ENCODE measurements at regions not wholly inside any gene's neighbourhood (a gene's known extent, or its start where the extent isn't known, plus 50 kb on each side); places are given as distances from the start of the nearest gene placed in this dataset.

- no peak for DNase-seq (ENCODE audit: low read depth)
- in situ Hi-C loops (cut with HindIII; ENCODE audit: low sequenced_read_pairs): loop anchor here (5.0 kb wide), 1 partner anchor 82 kb away; no protein-coding TSS in a partner anchor
- no peak for TF ChIP-seq CTCF (IDR thresholded peaks at IDR 0.05; ENCODE audit: low read depth, low read length, missing control alignments)
- H3K4me3 ChIP-seq (ENCODE audit: low read depth, low read length): no peak overlapping the region
These were observed 403.2 kb downstream of the ACTRT1 start for GRCh38 chrX:127649011-127649410.

- DNase-seq (ENCODE audit: low read depth): no peak
- in situ Hi-C loops (cut with HindIII; ENCODE audit: low sequenced_read_pairs): no loop called here
- no peak overlapping the region for H3K4me3 ChIP-seq (ENCODE audit: low read depth, low read length)
- no peak for TF ChIP-seq CTCF (IDR thresholded peaks at IDR 0.05; ENCODE audit: low read depth, low read length, missing control alignments)
These were observed 430.4 kb downstream of the ACTRT1 start for GRCh38 chrX:127621780-127622179.

GRCh38 chrX:127606590-127606989, 445.6 kb downstream of the ACTRT1 start:
- no peak for DNase-seq (ENCODE audit: low read depth)
- H3K4me3 ChIP-seq (ENCODE audit: low read depth, low read length): no peak overlapping the region
- no peak for TF ChIP-seq CTCF (IDR thresholded peaks at IDR 0.05; ENCODE audit: low read depth, low read length, missing control alignments)
- in situ Hi-C loops (cut with HindIII; ENCODE audit: low sequenced_read_pairs): no loop called here

GRCh38 chrX:127596882-127597281, 455.3 kb downstream of the ACTRT1 start:
- in situ Hi-C loops (cut with HindIII; ENCODE audit: low sequenced_read_pairs): no loop called here
- no peak for DNase-seq (ENCODE audit: low read depth)
- no peak overlapping the region for H3K4me3 ChIP-seq (ENCODE audit: low read depth, low read length)
- no peak for TF ChIP-seq CTCF (IDR thresholded peaks at IDR 0.05; ENCODE audit: low read depth, low read length, missing control alignments)

- in situ Hi-C loops (cut with HindIII; ENCODE audit: low sequenced_read_pairs): no loop called here
- no peak for DNase-seq (ENCODE audit: low read depth)
- no peak for TF ChIP-seq CTCF (IDR thresholded peaks at IDR 0.05; ENCODE audit: low read depth, low read length, missing control alignments)
These were observed 473.8 kb downstream of the ACTRT1 start for GRCh38 chrX:127578395-127578794.

GRCh38 chrX:127577884-127578283, 474.3 kb downstream of the ACTRT1 start:
- no peak for DNase-seq (ENCODE audit: low read depth)
- TF ChIP-seq CTCF (IDR thresholded peaks at IDR 0.05; ENCODE audit: low read depth, low read length, missing control alignments): no peak
- H3K4me3 ChIP-seq (ENCODE audit: low read depth, low read length): no peak overlapping the region
- in situ Hi-C loops (cut with HindIII; ENCODE audit: low sequenced_read_pairs): no loop called here

More at GRCh38 chrX:127578395-127578794, 473.8 kb downstream of the ACTRT1 start:
- no peak overlapping the region for H3K4me3 ChIP-seq (ENCODE audit: low read depth, low read length)

- no peak overlapping the region for H3K4me3 ChIP-seq (ENCODE audit: low read depth, low read length)
- in situ Hi-C loops (cut with HindIII; ENCODE audit: low sequenced_read_pairs): no loop called here
- TF ChIP-seq CTCF (IDR thresholded peaks at IDR 0.05; ENCODE audit: low read depth, low read length, missing control alignments): no peak
- no peak for DNase-seq (ENCODE audit: low read depth)
These were observed 477.4 kb downstream of the ACTRT1 start for GRCh38 chrX:127574829-127575228.

All from astrocyte of the cerebellum (primary cell).